ENCODE measurements at regions not wholly inside any gene's neighbourhood (a gene's known extent, or its start where the extent isn't known, plus 50 kb on each side); places are given as distances from the start of the nearest gene placed in this dataset.

DNA sequence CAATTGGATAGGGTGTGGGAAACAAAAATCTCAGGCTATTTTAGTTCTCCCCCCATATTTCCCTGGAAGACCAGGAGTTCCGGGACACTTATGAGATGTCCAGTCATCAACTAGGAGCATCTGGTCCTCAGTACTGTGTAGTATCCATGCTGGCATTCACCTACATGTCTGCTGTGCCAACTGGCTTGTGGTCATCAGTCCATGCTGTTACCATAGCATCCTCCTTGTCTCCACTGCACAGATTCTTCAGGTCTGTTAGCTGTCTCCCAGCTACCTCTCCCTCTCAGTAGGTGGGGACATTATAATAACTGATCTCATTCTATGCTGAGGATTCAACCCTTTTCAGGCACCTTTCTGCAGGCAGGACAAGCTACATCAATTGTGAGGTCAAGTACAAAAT, 302.9 kb downstream of the BARHL2 start:
- POLR2A ChIA-PET: no interaction called here

DNA sequence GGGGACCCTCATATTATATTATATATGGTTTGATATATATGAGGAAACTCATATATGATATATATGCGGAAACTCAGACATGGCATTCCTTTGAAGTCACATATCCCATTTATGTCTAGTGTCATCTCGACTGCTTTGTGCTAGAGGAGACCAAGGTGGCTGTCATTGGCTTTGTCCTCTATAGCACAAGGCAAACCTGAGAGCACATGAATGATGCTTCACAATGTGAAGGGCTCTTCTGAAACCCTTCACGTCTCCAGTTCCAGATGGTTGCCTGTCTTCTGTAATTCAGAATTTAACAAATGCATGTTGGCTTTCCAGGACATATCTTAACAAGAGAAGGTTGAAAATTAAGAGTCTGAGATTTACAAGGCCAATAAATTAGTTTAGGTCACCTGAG, 303.6 kb downstream of the BARHL2 start:
- Histone ChIP-seq H3K4me3 (ENCODE audit: control insufficient read depth in 1 of 7, extremely low read depth in 1 of 7, insufficient read depth in 4 of 7, low read depth in 2 of 7, low read length in 6 of 7) (no peak overlapping the region), H3K27me3 (replicated peaks in 2 of 5; ENCODE audit: control insufficient read depth in 4 of 5, insufficient read depth in 5 of 5, low read length in 4 of 5) (no peaks in the 10 kb centered on the region), H3K9me3 (ENCODE audit: control extremely low read depth in 1 of 5, control insufficient read depth in 4 of 5, insufficient read depth in 2 of 5, low read depth in 1 of 5, low read length in 4 of 5) (peaks cover 0 to 14% (median 0%) of the 10 kb centered on the region in 5 experiments), H3K36me3 (ENCODE audit: control insufficient read depth in 4 of 4, insufficient read depth in 4 of 4, low read length in 3 of 4) (no peaks in the 10 kb centered on the region), H3K4me1 (ENCODE audit: control extremely low read depth in 1 of 4, control insufficient read depth in 4 of 4, insufficient read depth in 4 of 4, low read length in 3 of 4) (peaks cover 0 to 3% (median 0%) of the 10 kb centered on the region in 4 experiments), H3K27ac (ENCODE audit: insufficient read depth in 1 of 2, low read depth in 1 of 2, low read length in 2 of 2, poor library complexity in 1 of 2, severe bottlenecking in 2 of 2) (no peak overlapping the region)
- ChIA-PET POLR2A (no interaction called here), CTCF (no interaction called here)
- WGBS (ENCODE audit: insufficient coverage): 100% methylated on average over 2 of the region's 3 CpGs
- no peak for DNase-seq

More for the DNA sequence above, 302.9 kb downstream of the BARHL2 start:
- H3K4me3 ChIP-seq (ENCODE audit: control insufficient read depth in 1 of 7, extremely low read depth in 1 of 7, insufficient read depth in 4 of 7, low read depth in 2 of 7, low read length in 6 of 7): no peak overlapping the region
- CTCF ChIA-PET: no interaction called here
- H3K27me3 ChIP-seq (replicated peaks in 2 of 5; ENCODE audit: control insufficient read depth in 4 of 5, insufficient read depth in 5 of 5, low read length in 4 of 5): no peaks in the 10 kb centered on the region
- WGBS (ENCODE audit: insufficient coverage): 100% methylated on average over 1 of the region's 1 CpG
- peaks cover 0 to 14% (median 0%) of the 10 kb centered on the region in 5 experiments for H3K9me3 ChIP-seq (ENCODE audit: control extremely low read depth in 1 of 5, control insufficient read depth in 4 of 5, insufficient read depth in 2 of 5, low read depth in 1 of 5, low read length in 4 of 5)
- H3K36me3 ChIP-seq (ENCODE audit: control insufficient read depth in 4 of 4, insufficient read depth in 4 of 4, low read length in 3 of 4): no peaks in the 10 kb centered on the region
- no peak overlapping the region for H3K27ac ChIP-seq (ENCODE audit: insufficient read depth in 1 of 2, low read depth in 1 of 2, low read length in 2 of 2, poor library complexity in 1 of 2, severe bottlenecking in 2 of 2)
- DNase-seq: no peak
- peaks cover 0 to 3% (median 0%) of the 10 kb centered on the region in 4 experiments for H3K4me1 ChIP-seq (ENCODE audit: control extremely low read depth in 1 of 4, control insufficient read depth in 4 of 4, insufficient read depth in 4 of 4, low read length in 3 of 4)

DNA sequence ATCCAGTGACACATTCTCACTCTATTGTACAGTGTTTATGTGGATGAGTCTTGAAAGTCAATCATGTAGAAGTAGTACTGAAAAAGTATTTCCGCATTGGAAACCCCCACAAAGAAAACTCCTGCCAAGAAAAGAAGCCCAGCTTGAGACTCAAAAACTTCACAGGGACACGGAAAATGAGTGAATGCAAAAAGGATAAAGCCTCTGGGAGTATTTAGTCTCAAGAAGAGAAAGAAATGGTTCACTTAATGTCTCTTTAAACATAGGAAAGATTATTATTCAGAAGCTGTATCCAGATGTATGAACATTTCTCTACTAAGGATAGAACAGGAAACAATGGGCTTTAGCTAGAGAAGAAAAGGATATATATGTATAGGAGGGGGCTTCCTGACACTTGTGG, 304.5 kb downstream of the BARHL2 start:
- ChIA-PET POLR2A (no interaction called here), CTCF (no interaction called here)
- peaks cover 0 to 14% (median 0%) of the 10 kb centered on the region in 5 experiments for H3K9me3 ChIP-seq (ENCODE audit: control extremely low read depth in 1 of 5, control insufficient read depth in 4 of 5, insufficient read depth in 2 of 5, low read depth in 1 of 5, low read length in 4 of 5)
- H3K27me3 ChIP-seq (replicated peaks in 2 of 5; ENCODE audit: control insufficient read depth in 4 of 5, insufficient read depth in 5 of 5, low read length in 4 of 5): no peaks in the 10 kb centered on the region
- H3K27ac ChIP-seq (ENCODE audit: insufficient read depth in 1 of 2, low read depth in 1 of 2, low read length in 2 of 2, poor library complexity in 1 of 2, severe bottlenecking in 2 of 2): no peak overlapping the region
- WGBS (ENCODE audit: insufficient coverage): no CpG with 5 or more reads among the region's 2 CpGs
- H3K4me1 ChIP-seq (ENCODE audit: control extremely low read depth in 1 of 4, control insufficient read depth in 4 of 4, insufficient read depth in 4 of 4, low read length in 3 of 4): peaks cover 0 to 3% (median 0%) of the 10 kb centered on the region in 4 experiments
- no peak for DNase-seq
- H3K36me3 ChIP-seq (ENCODE audit: control insufficient read depth in 4 of 4, insufficient read depth in 4 of 4, low read length in 3 of 4): no peaks in the 10 kb centered on the region
- no peak overlapping the region for H3K4me3 ChIP-seq (ENCODE audit: control insufficient read depth in 1 of 7, extremely low read depth in 1 of 7, insufficient read depth in 4 of 7, low read depth in 2 of 7, low read length in 6 of 7)

DNA sequence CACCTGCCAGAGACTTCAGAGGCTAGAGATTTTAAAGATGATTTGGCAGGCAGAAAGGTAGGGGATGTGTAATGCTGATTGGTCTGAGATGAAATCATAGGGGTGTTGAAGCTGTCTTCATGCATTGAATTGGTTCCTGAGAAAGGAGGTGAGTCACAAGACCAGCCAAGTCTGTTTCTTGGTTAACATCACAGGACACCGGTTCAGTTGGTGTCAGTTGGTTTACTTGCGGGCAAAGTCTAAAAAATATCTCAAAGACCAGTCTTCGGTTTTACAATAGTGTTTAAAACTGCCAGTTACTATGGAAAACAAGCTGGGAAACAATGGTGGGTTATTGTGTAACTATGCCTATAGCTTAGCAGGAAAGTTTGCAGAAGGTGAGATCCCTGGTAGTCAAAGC, 305.9 kb downstream of the BARHL2 start:
- no CpG with 5 or more reads among the region's 3 CpGs for WGBS (ENCODE audit: insufficient coverage)
- H3K4me3 ChIP-seq (ENCODE audit: control insufficient read depth in 1 of 7, extremely low read depth in 1 of 7, insufficient read depth in 4 of 7, low read depth in 2 of 7, low read length in 6 of 7): no peak overlapping the region

DNA sequence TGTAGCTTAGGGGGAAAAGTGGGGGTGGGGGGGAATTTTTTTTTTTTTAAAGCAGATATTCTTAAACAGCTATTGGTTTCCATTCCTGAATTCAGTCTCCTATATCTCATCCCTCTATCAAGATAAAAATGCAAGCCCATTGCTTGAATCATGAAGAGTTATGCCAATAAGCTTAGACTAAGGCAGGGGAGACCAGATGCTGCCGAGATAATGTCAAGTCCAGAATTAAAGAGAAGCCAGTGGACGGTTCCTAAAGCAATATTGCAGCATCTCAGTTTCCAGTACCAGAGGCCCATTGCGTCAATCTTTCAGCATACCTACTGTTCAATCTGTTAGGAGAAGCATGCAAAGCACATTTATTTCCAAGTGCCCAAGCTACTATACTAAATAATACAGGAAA, 309.4 kb downstream of the BARHL2 start:
- no peak for DNase-seq
- no peaks in the 10 kb centered on the region for H3K36me3 ChIP-seq (ENCODE audit: control insufficient read depth in 4 of 4, insufficient read depth in 4 of 4, low read length in 3 of 4)
- H3K9me3 ChIP-seq (ENCODE audit: control extremely low read depth in 1 of 5, control insufficient read depth in 4 of 5, insufficient read depth in 2 of 5, low read depth in 1 of 5, low read length in 4 of 5): peaks cover 0 to 8% (median 0%) of the 10 kb centered on the region in 5 experiments
- H3K4me3 ChIP-seq (ENCODE audit: control insufficient read depth in 1 of 7, extremely low read depth in 1 of 7, insufficient read depth in 4 of 7, low read depth in 2 of 7, low read length in 6 of 7): no peak overlapping the region
- H3K4me1 ChIP-seq (ENCODE audit: control extremely low read depth in 1 of 4, control insufficient read depth in 4 of 4, insufficient read depth in 4 of 4, low read length in 3 of 4): peaks cover 0 to 3% (median 0%) of the 10 kb centered on the region in 4 experiments
- no peak overlapping the region for H3K27ac ChIP-seq (ENCODE audit: insufficient read depth in 1 of 2, low read depth in 1 of 2, low read length in 2 of 2, poor library complexity in 1 of 2, severe bottlenecking in 2 of 2)
- ChIA-PET CTCF (no interaction called here), POLR2A (no interaction called here)
- peaks cover 0 to 3% (median 0%) of the 10 kb centered on the region in 5 experiments for H3K27me3 ChIP-seq (replicated peaks in 2 of 5; ENCODE audit: control insufficient read depth in 4 of 5, insufficient read depth in 5 of 5, low read length in 4 of 5)
- WGBS (ENCODE audit: insufficient coverage): 95% methylated on average over 2 of the region's 3 CpGs

More for the DNA sequence above, 305.9 kb downstream of the BARHL2 start:
- Histone ChIP-seq H3K27ac (ENCODE audit: insufficient read depth in 1 of 2, low read depth in 1 of 2, low read length in 2 of 2, poor library complexity in 1 of 2, severe bottlenecking in 2 of 2) (no peak overlapping the region), H3K27me3 (replicated peaks in 2 of 5; ENCODE audit: control insufficient read depth in 4 of 5, insufficient read depth in 5 of 5, low read length in 4 of 5) (peaks cover 0 to under 1% (median 0%) of the 10 kb centered on the region in 5 experiments), H3K9me3 (ENCODE audit: control extremely low read depth in 1 of 5, control insufficient read depth in 4 of 5, insufficient read depth in 2 of 5, low read depth in 1 of 5, low read length in 4 of 5) (peaks cover 0 to 11% (median 0%) of the 10 kb centered on the region in 5 experiments), H3K4me1 (ENCODE audit: control extremely low read depth in 1 of 4, control insufficient read depth in 4 of 4, insufficient read depth in 4 of 4, low read length in 3 of 4) (peaks cover 0 to 3% (median 0%) of the 10 kb centered on the region in 4 experiments), H3K36me3 (ENCODE audit: control insufficient read depth in 4 of 4, insufficient read depth in 4 of 4, low read length in 3 of 4) (no peaks in the 10 kb centered on the region)
- ChIA-PET CTCF (no interaction called here), POLR2A (no interaction called here)
- DNase-seq: no peak

DNA sequence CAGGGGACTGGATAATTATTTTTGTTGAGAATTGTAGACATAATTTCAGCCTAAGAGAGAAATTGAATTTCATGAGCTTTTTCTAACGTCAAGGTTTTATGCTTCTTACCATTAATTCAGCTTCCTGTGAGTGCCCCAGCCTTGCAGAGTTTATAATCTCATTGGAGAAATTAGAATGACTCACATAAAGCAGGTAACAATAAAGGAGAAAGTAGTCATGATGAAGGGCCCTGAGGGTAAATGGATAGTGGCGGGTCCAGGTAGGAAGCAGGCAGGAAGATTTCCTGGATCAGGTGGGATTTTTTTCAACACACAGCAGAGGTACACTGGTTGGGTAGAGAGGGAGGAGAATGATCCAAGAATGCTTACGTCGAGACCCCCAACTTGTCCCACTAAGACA, 311.4 kb downstream of the BARHL2 start:
- Histone ChIP-seq H3K4me1 (ENCODE audit: control extremely low read depth in 1 of 4, control insufficient read depth in 4 of 4, insufficient read depth in 4 of 4, low read length in 3 of 4) (no peaks in the 10 kb centered on the region), H3K36me3 (ENCODE audit: control insufficient read depth in 4 of 4, insufficient read depth in 4 of 4, low read length in 3 of 4) (no peaks in the 10 kb centered on the region), H3K27me3 (replicated peaks in 2 of 5; ENCODE audit: control insufficient read depth in 4 of 5, insufficient read depth in 5 of 5, low read length in 4 of 5) (peaks cover 0 to 3% (median 0%) of the 10 kb centered on the region in 5 experiments), H3K27ac (ENCODE audit: insufficient read depth in 1 of 2, low read depth in 1 of 2, low read length in 2 of 2, poor library complexity in 1 of 2, severe bottlenecking in 2 of 2) (no peak overlapping the region), H3K4me3 (ENCODE audit: control insufficient read depth in 1 of 7, extremely low read depth in 1 of 7, insufficient read depth in 4 of 7, low read depth in 2 of 7, low read length in 6 of 7) (no peak overlapping the region), H3K9me3 (ENCODE audit: control extremely low read depth in 1 of 5, control insufficient read depth in 4 of 5, insufficient read depth in 2 of 5, low read depth in 1 of 5, low read length in 4 of 5) (peaks cover 0 to 3% (median 0%) of the 10 kb centered on the region in 5 experiments)
- no peak for DNase-seq
- 89% methylated on average over 3 of the region's 4 CpGs for WGBS (ENCODE audit: insufficient coverage)
- POLR2A ChIA-PET: no interaction called here
- CTCF ChIA-PET: interaction anchor here (0.7 to 1.7 kb wide), 3 partner anchors 9 to 12 kb away, joined by 3 read pairs; no protein-coding TSS in a partner anchor

DNA sequence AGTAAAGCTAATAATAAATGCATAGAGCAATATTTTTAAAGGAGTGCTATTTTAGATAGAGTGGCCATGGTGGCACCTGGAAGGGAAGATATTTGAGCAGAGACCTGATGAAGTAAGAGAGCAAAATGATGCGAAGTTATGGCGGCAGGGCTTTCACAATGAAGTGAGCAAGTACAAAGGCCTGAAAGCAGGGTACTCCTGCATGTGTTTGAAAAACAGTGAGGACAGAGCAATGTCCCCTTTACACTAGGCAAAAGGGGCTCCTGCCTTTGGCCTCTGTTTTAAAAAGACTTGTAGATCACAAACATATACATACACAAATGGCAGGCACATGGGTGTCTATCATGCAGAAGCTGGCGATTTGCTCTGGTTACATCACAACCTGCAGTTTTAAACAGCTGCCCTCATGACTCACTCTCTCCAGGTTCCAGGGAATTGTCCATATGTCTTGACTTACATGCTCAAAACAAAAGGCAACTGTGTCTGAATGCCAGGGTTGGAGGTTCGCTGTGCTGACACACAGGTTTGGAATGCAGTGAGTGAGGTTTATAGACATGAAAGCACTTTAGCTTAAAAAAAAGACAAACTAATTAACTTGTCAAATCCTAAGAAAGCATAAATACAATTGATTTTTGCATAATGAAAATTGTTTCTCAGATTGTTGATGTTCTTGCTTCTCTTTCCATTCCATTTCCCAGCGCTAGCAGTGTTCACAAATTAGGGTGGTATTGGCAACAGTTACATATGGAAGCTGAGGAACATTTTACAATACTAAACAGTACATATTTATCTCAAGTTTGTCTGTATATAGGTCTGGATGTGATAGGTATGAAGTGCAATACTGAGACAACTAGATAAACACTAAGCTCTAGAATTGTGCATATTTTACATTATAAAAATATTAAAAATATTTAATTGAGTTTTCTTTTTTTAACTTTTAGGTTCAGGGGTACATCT, 313.9 kb downstream of the BARHL2 start:
- POLR2A ChIA-PET: no interaction called here
- Histone ChIP-seq H3K36me3 (ENCODE audit: control insufficient read depth in 4 of 4, insufficient read depth in 4 of 4, low read length in 3 of 4) (no peaks in the 10 kb centered on the region), H3K27ac (ENCODE audit: insufficient read depth in 1 of 2, low read depth in 1 of 2, low read length in 2 of 2, poor library complexity in 1 of 2, severe bottlenecking in 2 of 2) (no peak overlapping the region), H3K4me3 (ENCODE audit: control insufficient read depth in 1 of 7, extremely low read depth in 1 of 7, insufficient read depth in 4 of 7, low read depth in 2 of 7, low read length in 6 of 7) (no peak overlapping the region), H3K9me3 (ENCODE audit: control extremely low read depth in 1 of 5, control insufficient read depth in 4 of 5, insufficient read depth in 2 of 5, low read depth in 1 of 5, low read length in 4 of 5) (peaks cover 0 to 3% (median 0%) of the 10 kb centered on the region in 5 experiments), H3K4me1 (ENCODE audit: control extremely low read depth in 1 of 4, control insufficient read depth in 4 of 4, insufficient read depth in 4 of 4, low read length in 3 of 4) (no peaks in the 10 kb centered on the region), H3K27me3 (replicated peaks in 2 of 5; ENCODE audit: control insufficient read depth in 4 of 5, insufficient read depth in 5 of 5, low read length in 4 of 5) (peaks cover 0 to 3% (median 0%) of the 10 kb centered on the region in 5 experiments)
- 93% methylated on average over 3 of the region's 5 CpGs for WGBS (ENCODE audit: insufficient coverage)
- DNase-seq: no peak
- CTCF ChIA-PET: no interaction called here
